SK-N-SH (cell line): ENCODE measurements at regions not wholly inside any gene's neighbourhood (a gene's known extent, or its start where the extent isn't known, plus 50 kb on each side); places are given as distances from the start of the nearest gene placed in this dataset.

ENCODE experiments used
- CTCF ChIA-PET: fragments of 300-600, 350-600 bp; formaldehyde crosslinking; extraction: SDS; loops from one replicate; lab custom pipeline; 2021; lab: Yijun Ruan, JAX
- POLR2A ChIA-PET: fragments of 350-600 bp; sonication (Branson Sonifier 250); formaldehyde crosslinking; extraction: SDS; loops from one replicate; lab custom pipeline; 2020; ENCODE audit warnings: antibody characterized with exemption, inconsistent platforms; lab: Yijun Ruan, JAX
- DNase-seq: peaks from one replicate; pipeline ENCODE4 v3.0.0; 2012
- H2AFZ ChIP-seq: fragments of 200-600 bp; sonication (generic); 2 replicates; pipeline ENCODE4 v1.8.1; 2016; ENCODE audit warnings: antibody characterized with exemption, mild to moderate bottlenecking, low read depth
- H3F3A ChIP-seq: fragments of 200-600 bp; sonication (generic); replicated peaks from 2 replicates; pipeline ENCODE3; 2016; ENCODE audit warnings: antibody characterized with exemption, mild to moderate bottlenecking; ENCODE audit not compliant: insufficient read depth
- H3K27ac ChIP-seq, 2 experiments: fragments of 200-500 bp in 1 of 2; fragments of 200-600 bp in 1 of 2; sonication (Bioruptor generic) in 1 of 2; sonication (generic), shearing (Covaris generic) in 1 of 2; 2 replicates each; pipeline versions ENCODE4 v1.5.1 to v1.6.1; 2014 to 2016; ENCODE audit warnings: low read depth in 2 of 2, inconsistent platforms in 1 of 2, low read length in 1 of 2, mild to moderate bottlenecking in 1 of 2, mixed read lengths in 1 of 2
- H3K27me3 ChIP-seq: fragments of 200-600 bp; sonication (generic), shearing (Covaris generic); 2 replicates; pipeline ENCODE4 v1.6.1; 2016; ENCODE audit warnings: mixed run types; ENCODE audit not compliant: insufficient read depth
- H3K36me3 ChIP-seq, 2 experiments: fragments of 200-500 bp in 1 of 2; fragments of 200-600 bp in 1 of 2; sonication (Bioruptor generic) in 1 of 2; sonication (generic) in 1 of 2; replicated peaks in 1 of 2; 2 replicates each; pipeline versions ENCODE3 to v1.5.1; 2014 to 2016; ENCODE audit warnings: low read length in 1 of 2, mild to moderate bottlenecking in 1 of 2; ENCODE audit not compliant: insufficient read depth in 2 of 2, control insufficient read depth in 1 of 2
- H3K4me1 ChIP-seq, 2 experiments: fragments of 200-500 bp in 1 of 2; fragments of 200-600 bp in 1 of 2; sonication (Bioruptor generic) in 1 of 2; sonication (generic), shearing (Covaris generic) in 1 of 2; 2 replicates each; pipeline versions ENCODE4 v1.5.1 to v1.6.1; 2014 to 2016; ENCODE audit warnings: low read depth in 1 of 2, low read length in 1 of 2, mixed run types in 1 of 2; ENCODE audit not compliant: insufficient read depth in 2 of 2, control insufficient read depth in 1 of 2
- H3K4me2 ChIP-seq: fragments of 200-600 bp; sonication (generic), shearing (Covaris generic); 2 replicates; pipeline ENCODE4 v1.6.1; 2017; ENCODE audit warnings: mixed run types
- H3K4me3 ChIP-seq, 2 experiments: fragments of 200-500 bp in 1 of 2; fragments of 200-600 bp in 1 of 2; sonication (Bioruptor generic) in 1 of 2; sonication (generic), shearing (Covaris generic) in 1 of 2; 2 replicates each; pipeline versions ENCODE4 v1.5.1 to v1.8.1; 2014 to 2016; ENCODE audit warnings: low read depth in 2 of 2, inconsistent platforms in 1 of 2, low read length in 1 of 2, mild to moderate bottlenecking in 1 of 2, mixed read lengths in 1 of 2, moderate library complexity in 1 of 2
- H3K79me2 ChIP-seq: fragments of 200-600 bp; sonication (generic); 2 replicates; pipeline ENCODE4 v1.8.1; 2017; ENCODE audit warnings: mild to moderate bottlenecking; ENCODE audit not compliant: insufficient read depth
- H3K9ac ChIP-seq: fragments of 200-600 bp; sonication (generic); 2 replicates; pipeline ENCODE4 v1.6.1; 2017; ENCODE audit warnings: mixed run types
- H3K9me2 ChIP-seq: fragments of 200-600 bp; sonication (generic); 2 replicates; pipeline ENCODE4 v1.6.1; 2017; ENCODE audit warnings: mixed run types
- H3K9me3 ChIP-seq: fragments of 200-600 bp; sonication (generic); 2 replicates; pipeline ENCODE4 v1.6.1; 2017; ENCODE audit warnings: mixed run types, mild to moderate bottlenecking, moderate library complexity
- H4K20me1 ChIP-seq: fragments of 200-600 bp; sonication (generic); 2 replicates; pipeline ENCODE4 v1.6.1; 2017; ENCODE audit warnings: mild to moderate bottlenecking, mixed run types; ENCODE audit not compliant: insufficient read depth
- CHD2 ChIP-seq: fragments of 150-350 bp; IDR thresholded peaks from 2 replicates; pipeline ENCODE4 v1.6.1; 2018; ENCODE audit warnings: low read length; ENCODE audit not compliant: partially characterized antibody
- EP300 ChIP-seq, 2 experiments: IDR thresholded peaks; 2 replicates each; pipeline versions ENCODE4 v1.4.0 to v1.6.1; 2012; ENCODE audit warnings: borderline replicate concordance in 1 of 2, low read depth in 1 of 2, low read length in 1 of 2
- FOXJ3 ChIP-seq: sonication (generic); formaldehyde crosslinking; IDR thresholded peaks from 2 replicates; pipeline ENCODE4 v1.5.1; 2020; ENCODE audit warnings: mild to moderate bottlenecking, missing genetic modification reagents
- FOXM1 ChIP-seq: IDR thresholded peaks from 2 replicates; pipeline ENCODE4 v1.4.0; 2012; ENCODE audit warnings: low read depth, mild to moderate bottlenecking
- MAX ChIP-seq: IDR thresholded peaks from 2 replicates; pipeline ENCODE4 v1.4.0; 2012; ENCODE audit warnings: low read depth
- MXI1 ChIP-seq: IDR thresholded peaks from 2 replicates; pipeline ENCODE4 v1.6.1; 2012; ENCODE audit warnings: mild to moderate bottlenecking, low read depth, low read length, improper control_type of control experiment
- PBX3 ChIP-seq: IDR thresholded peaks from 2 replicates; pipeline ENCODE4; 2012
- REST ChIP-seq: IDR thresholded peaks from 2 replicates; pipeline ENCODE4 v1.6.1; 2012; ENCODE audit warnings: mild to moderate bottlenecking, low read depth, low read length, moderate library complexity
- RFX5 ChIP-seq: IDR thresholded peaks from 2 replicates; pipeline ENCODE4 v1.6.1; 2012; ENCODE audit warnings: mild to moderate bottlenecking, improper control_type of control experiment, low read length
- RXRA ChIP-seq: IDR thresholded peaks from 2 replicates; pipeline ENCODE4 v1.4.0; 2012; ENCODE audit warnings: low read depth, mild to moderate bottlenecking, borderline replicate concordance
- SIN3A ChIP-seq: IDR thresholded peaks from 2 replicates; pipeline ENCODE4 v1.6.1; 2012; ENCODE audit warnings: low read depth, mild to moderate bottlenecking, low read length, moderate library complexity, borderline replicate concordance
- SMC3 ChIP-seq: IDR thresholded peaks from 2 replicates; pipeline ENCODE4 v1.6.1; 2012; ENCODE audit warnings: low read depth, low read length, improper control_type of control experiment
- USF1 ChIP-seq: IDR thresholded peaks from 2 replicates; pipeline ENCODE4 v1.4.0; 2012; ENCODE audit warnings: low read depth, borderline replicate concordance
- YY1 ChIP-seq: IDR thresholded peaks from 2 replicates; pipeline ENCODE4 v1.4.0; 2012; ENCODE audit warnings: low read depth, mild to moderate bottlenecking
- WGBS: methylation state at CpG from one replicate; pipeline ENCODE4 v1.1.6; 2017; ENCODE audit warnings: low lambda C conversion rate; 5-methylcytosine and 5-hydroxymethylcytosine counted together

- Histone ChIP-seq H3K27me3 (no peaks in the 10 kb centered on the region; the same call in 1 of the 2 replicates), H3F3A (no peaks in the 10 kb centered on the region), H2AFZ (no peak overlapping the region), H3K9ac (no peak overlapping the region), H3K4me2 (no peak overlapping the region), H3K9me3 (no peaks in the 10 kb centered on the region), H3K27ac (no peak overlapping the region), H3K9me2 (no peaks in the 10 kb centered on the region), H3K4me3 (no peak overlapping the region), H3K36me3 (no peaks in the 10 kb centered on the region), H4K20me1 (no peaks in the 10 kb centered on the region), H3K79me2 (no peaks in the 10 kb centered on the region), H3K4me1 (peaks cover 0 to 3% of the 10 kb centered on the region in 2 experiments; a peak in 1 of 4 replicates)
- ChIA-PET POLR2A (no interaction called here), CTCF (interaction anchor here (0.6 to 1.1 kb wide), 3 partner anchors 14 to 774 kb away, joined by 3 read pairs; no protein-coding TSS in a partner anchor)
- 44% methylated on average over 16 of the region's 20 CpGs for WGBS
- TF ChIP-seq MXI1 (no peak), FOXJ3 (CRISPR knock-in tag) (no peak), REST (no peak), CHD2 (no peak), USF1 (no peak), EP300 (IDR thresholded peaks at IDR 0.05; ENCODE audit: borderline replicate concordance in 1 of 2, low read depth in 1 of 2, low read length in 1 of 2) (no peak), YY1 (no peak)
- no peak for DNase-seq
Measured at GRCh38 chr22:48940266-48941032, 887.2 kb downstream of the BRD1 start.

GRCh38 chr22:48939441-48940265 is 888.0 kb downstream of the BRD1 start:
- H4K20me1 ChIP-seq: no peaks in the 10 kb centered on the region
- WGBS: 40% methylated on average over 26 of the region's 31 CpGs

More at GRCh38 chr22:48939441-48940265, 888.0 kb downstream of the BRD1 start:
- CTCF ChIA-PET: interaction anchor here (0.6 to 1.3 kb wide), 4 partner anchors 17 to 775 kb away, joined by 3 to 6 read pairs (median 3); no protein-coding TSS in a partner anchor
- DNase-seq: no peak
- POLR2A ChIA-PET: no interaction called here
- no peak overlapping the region for H3K9ac ChIP-seq
- H3K4me3 ChIP-seq: no peak overlapping the region
- no peaks in the 10 kb centered on the region for H3K9me3 ChIP-seq
- no peak overlapping the region for H2AFZ ChIP-seq
- peaks cover 0 to 3% of the 10 kb centered on the region in 2 experiments; a peak in 1 of 4 replicates for H3K4me1 ChIP-seq
- no peaks in the 10 kb centered on the region; the same call in 1 of the 2 replicates for H3K27me3 ChIP-seq
- no peak overlapping the region for H3K4me2 ChIP-seq
- H3K36me3 ChIP-seq: no peaks in the 10 kb centered on the region
- TF ChIP-seq FOXM1: no peak
- no peak for TF ChIP-seq FOXJ3 (CRISPR knock-in tag)
- TF ChIP-seq SMC3: no peak
- no peak for TF ChIP-seq RXRA
- no peak for TF ChIP-seq RFX5
- no peak for TF ChIP-seq SIN3A
- TF ChIP-seq MAX: no peak
- no peak for TF ChIP-seq REST
- no peak for TF ChIP-seq PBX3
- H3K27ac ChIP-seq: no peak overlapping the region
- no peaks in the 10 kb centered on the region for H3F3A ChIP-seq
- no peaks in the 10 kb centered on the region for H3K9me2 ChIP-seq
- H3K79me2 ChIP-seq: no peaks in the 10 kb centered on the region
